Sciatic nerve (tissue), 2 donors: ENCODE measurements at regions not wholly inside any gene's neighbourhood (a gene's known extent, or its start where the extent isn't known, plus 50 kb on each side); places are given as distances from the start of the nearest gene placed in this dataset.
A peak's percentile ranks its signal among the peaks of the same experiment; 100 is the strongest.

ENCODE experiments used
- ATAC-seq: fragments of 200-7000 bp; cut with Tn5 transposase; one replicate; pipeline ENCODE4 v1.9.1; 2020; ENCODE audit warnings: mild to moderate bottlenecking, moderate library complexity
- DNase-seq: peaks from one replicate; pipeline ENCODE4 v3.0.0-alpha.2; 2020; ENCODE audit warnings: low spot score
- intact Hi-C: fragments of 100-400 bp; cut with DNase I; formaldehyde crosslinking; loops from one replicate; pipeline ENCODE4 v1.14.2; 2022
- donor health status: DM: no; HTN: no; CAD: no.
- donor health status: DM: no; HTN: no; CAD: no.

DNA sequence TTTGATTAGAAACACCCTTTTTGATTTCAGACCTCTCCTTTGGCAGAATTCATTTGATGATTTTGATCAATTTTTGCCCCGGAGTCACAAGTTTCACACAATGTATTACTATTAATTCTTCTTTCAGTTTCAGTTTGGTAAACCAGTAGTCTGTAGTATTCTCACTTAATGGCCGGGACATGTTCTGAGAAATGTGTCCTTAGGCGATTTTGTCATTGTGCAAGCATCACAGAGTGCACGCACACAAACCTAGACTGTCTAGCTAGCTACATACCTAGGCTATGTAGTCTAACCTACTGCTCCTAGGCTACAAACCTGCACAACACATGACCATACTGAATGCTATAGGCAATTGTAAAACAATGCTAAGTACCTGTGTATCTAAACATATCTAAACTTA lies 662.5 kb downstream of the IRX1 start:
- ATAC-seq (no peak), DNase-seq (no peak)
- intact Hi-C loops: no loop called here

DNA sequence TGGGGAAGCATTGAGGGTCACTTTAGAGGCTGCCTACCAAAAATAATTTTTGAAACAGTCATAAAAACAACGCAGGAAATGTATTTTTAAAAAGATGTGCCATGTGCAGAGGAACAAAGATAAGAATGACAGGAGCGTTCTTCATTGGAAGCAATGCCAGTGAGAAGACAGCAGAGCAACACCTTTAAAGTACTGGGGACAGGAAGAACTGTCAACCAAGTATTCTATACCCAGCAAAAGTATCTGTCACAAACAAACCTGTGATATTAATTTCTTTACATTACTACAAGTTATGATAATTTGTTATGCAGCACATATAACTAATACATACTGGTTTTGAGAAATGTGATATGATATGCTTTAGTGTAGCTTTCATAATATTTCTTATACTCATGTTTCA lies 675.6 kb downstream of the IRX1 start:
- DNase-seq (no peak), ATAC-seq (no peak)
- intact Hi-C loops: no loop called here

DNA sequence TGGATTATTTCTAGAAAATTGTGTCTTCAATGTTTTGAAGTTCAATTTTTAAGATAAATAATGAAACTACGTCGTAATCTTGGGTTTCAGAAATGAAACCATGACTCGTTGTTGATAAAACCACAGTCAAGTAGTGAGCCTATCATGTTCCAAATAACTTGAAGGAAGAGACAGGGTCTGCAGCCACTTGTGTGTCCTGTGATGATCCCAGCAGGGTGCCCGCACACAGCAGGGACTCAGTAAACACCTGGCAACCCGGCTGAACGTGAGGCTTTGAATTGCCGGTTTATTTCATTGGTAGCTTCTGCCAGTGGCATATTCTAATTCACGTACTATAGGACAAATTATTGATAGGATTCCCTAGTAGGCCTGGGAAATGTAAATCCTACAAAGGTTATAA lies 679.6 kb downstream of the IRX1 start:
- intact Hi-C loops: no loop called here
- DNase-seq (no peak), ATAC-seq (no peak)

DNA sequence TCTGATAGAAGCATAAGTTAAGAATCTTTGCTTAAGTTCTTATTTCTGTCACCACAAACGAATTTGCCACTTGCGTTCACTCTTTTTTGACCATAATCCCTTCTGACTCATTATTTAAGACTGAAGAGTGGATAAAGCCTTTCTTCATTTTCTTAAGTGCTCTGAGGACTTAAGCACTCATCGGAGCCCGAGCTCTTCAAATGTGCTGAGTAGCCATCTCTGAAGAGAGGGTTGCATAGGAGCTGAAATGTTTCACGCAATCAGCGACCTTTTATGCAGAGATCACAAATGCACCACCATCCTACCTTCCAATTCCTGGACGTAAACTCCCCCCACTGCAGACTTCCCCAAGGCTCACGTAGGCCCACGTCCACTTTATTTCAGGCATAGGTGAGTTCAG lies 699.2 kb downstream of the IRX1 start:
- DNase-seq: no peak
- ATAC-seq: no peak
- intact Hi-C loops: no loop called here

DNA sequence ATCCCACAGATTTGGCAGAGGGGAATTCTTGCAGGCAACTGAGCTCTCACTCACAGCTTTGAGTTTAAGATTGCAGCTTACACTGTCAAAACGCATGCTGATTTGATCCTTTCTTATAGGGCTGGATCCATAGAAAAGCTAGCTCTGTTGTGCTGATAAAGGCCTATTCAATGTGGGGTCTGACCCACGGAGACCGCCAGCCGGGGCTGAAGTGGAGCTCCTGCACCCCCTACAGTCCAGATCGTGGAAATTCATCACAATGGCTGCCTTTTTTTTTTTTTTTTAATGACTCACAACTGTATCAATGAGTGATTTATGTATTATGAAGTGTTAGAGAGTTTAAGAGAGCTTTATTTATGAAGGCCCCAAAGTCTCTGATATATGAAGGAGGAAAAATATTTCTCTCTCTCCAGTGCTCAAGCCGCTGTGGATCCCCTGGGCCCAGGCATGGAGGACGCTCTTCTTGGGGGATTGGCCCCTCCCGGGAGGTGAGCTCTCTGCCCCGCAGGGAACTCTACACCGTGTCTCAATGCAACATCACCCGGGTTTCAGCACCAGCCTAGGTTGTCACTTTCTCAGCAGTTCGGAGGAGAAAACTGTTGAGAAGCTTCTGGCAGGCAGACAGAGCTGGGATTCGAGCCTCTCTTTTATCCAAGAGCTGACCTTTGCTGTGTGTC lies 700.2 kb downstream of the IRX1 start:
- DNase-seq (no peak), ATAC-seq (peak; percentile 75)
- intact Hi-C loops: no loop called here

DNA sequence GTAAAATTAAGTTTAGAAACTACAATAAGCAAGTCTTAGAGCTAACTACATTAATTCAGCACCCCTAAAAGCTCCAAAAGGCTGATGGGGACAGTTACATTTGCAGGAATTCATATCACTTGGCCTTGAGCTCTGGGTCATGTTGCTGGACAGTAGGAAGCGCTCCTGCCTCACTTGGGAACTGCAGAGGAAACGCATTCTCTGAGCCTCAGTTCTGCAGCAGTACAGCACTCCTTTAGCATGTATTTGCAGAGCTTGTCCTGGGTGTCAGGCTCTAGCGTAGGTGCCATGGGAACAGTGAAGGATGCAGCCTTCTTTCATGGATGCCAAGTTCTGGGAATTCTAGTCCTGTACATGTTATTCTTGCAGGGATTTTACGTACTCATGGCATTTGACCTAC lies 710.4 kb downstream of the IRX1 start:
- intact Hi-C loops: no loop called here
- ATAC-seq (no peak), DNase-seq (no peak)

DNA sequence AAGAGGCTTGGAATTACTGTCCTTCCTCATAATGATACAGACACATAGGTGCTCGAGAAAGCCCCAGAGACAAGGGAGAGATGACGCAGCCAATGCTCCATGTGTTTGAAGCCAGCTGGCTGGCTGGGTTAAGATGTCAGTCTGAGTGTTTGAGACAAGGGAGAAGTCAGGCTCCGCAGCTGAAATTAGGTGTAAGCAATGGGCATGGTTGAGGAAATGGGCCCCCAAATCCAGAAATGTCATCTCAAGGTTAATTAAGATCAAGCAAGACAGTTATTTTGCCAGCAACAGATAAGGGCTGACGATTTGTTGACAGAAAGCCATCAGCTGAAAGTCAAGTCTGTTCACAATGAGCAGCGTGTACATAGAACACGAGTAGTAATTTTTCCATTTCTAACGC lies 713.4 kb downstream of the IRX1 start:
- ATAC-seq (no peak), DNase-seq (no peak)
- intact Hi-C loops: no loop called here

DNA sequence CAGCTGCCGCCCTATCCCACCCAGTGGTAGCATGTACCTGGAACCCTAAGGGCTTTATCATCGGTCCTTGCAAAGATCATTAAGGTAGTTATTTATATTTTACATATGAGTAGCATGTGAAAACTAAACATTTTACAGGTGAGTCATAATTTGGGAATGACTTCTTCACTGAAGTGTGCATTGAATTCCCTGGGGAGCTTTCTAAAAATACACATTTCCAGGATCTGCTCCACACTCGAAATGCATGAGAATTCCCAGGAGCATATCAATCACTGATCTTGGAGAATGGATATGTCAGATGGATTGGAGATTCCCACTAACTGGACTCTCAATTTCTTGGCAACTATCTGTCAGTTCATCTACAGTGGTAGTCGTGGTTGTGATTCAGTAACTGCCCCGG lies 717.5 kb downstream of the IRX1 start:
- intact Hi-C loops: no loop called here
- no peak for DNase-seq
- no peak for ATAC-seq

DNA sequence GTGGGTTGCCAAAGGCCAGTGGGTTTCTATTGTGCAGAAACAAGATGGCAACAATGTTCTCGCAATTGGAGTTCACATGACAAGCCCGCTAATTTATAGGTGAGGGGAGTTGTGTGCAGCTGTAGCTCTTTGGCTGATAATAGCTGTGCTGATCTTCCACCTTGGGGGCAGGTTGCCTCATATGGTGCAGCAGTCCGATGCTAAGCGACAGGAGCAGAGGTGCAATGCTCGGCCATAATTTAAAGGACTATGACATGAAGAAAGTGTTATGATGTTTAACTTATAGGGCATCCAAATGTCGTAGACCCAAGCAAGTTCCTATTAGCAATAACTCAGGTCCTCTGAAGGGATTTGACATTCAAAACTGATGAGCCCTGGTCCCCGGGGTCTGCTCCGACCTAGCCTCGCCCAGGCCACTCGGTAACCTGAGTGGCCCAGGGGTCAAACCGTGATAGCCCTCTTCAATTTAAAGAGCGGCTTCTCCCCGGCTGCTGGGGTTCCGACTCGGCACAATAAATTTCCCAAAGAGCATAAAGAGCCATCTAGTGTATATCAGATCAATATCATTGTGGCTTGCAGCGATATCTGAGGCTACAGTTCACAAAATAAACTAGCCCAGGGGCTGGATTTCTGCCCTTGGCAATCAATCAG lies 724.0 kb downstream of the IRX1 start:
- ATAC-seq (no peak), DNase-seq (no peak)
- intact Hi-C loops: no loop called here

DNA sequence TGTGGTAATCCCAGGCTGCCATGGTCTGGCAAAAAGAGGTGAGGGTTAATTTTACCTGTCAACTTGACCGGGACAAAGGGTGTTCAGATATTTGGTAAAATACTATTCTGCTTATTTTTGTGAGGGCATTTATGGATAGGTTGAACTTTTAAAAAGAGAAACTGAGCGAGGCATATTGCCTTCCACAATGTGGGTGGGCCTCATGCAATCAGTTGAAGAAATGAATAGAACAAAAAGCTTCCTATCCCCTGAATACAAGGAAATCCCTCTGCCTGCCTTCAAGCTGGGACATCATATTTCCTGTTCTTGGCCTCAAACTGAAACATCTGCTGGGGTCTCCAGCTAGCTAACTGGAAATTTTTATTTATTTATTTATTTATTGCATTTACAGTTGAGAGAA lies 734.7 kb downstream of the IRX1 start:
- intact Hi-C loops: no loop called here
- no peak for ATAC-seq
- DNase-seq: no peak

DNA sequence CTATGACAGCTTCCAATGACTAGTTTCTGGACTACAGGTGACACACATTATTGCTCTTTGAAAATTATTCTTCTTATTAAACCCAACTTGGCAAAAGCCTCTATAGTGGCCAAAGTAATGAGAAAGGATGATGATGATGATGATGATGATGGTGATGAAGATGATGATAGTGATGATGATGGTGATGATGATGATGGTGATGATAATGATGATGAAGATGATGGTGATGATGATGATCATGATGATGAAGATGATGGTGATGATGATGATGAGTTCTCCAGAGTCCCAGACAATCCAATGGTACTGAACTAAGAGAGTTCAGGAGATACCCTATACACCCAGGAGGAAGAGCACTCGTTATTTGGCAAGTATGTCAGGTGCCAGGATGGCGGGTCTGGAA lies 739.4 kb downstream of the IRX1 start:
- DNase-seq (no peak), ATAC-seq (no peak)
- intact Hi-C loops: no loop called here

DNA sequence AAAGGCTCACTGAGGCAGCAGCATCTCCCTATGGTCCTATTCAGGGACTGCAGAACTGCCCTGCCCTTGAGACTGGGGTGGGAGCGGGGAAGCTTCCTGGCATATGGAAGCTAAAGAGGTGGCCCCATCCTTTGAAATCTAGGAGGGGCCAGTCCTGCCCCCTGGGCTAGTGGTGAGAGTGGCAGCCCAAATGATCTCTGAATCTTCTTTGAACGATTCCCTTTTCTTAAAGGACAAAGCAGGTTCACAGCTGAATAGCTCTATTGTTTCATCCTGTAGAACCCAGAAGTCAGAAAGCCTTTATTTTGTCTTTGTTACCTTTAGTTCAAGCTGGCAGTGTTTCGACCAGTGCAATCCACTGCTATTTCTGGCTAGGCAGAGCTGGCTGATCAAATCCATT lies 741.9 kb downstream of the IRX1 start:
- ATAC-seq (no peak), DNase-seq (no peak)
- intact Hi-C loops: no loop called here

DNA sequence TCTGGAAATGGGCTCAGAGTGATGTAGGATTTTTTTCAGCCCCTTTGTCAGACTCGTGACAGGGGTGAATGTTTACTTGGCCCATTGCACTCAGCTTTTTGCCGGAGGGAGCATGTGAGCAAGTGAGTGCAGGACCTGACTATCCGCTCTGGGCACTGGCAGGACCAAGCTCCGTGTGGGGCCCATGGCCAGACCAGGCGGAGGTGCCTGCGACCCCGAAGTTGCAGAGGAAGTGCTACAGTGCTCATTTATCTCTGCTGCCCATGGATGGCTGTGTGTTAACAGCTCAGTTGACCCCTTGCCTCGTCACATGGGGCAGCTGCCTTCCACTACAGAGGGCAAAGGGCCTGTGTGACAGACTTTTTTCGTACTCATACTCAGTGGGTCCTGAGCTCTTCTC lies 744.3 kb downstream of the IRX1 start:
- DNase-seq (no peak), ATAC-seq (no peak)
- intact Hi-C loops: no loop called here

DNA sequence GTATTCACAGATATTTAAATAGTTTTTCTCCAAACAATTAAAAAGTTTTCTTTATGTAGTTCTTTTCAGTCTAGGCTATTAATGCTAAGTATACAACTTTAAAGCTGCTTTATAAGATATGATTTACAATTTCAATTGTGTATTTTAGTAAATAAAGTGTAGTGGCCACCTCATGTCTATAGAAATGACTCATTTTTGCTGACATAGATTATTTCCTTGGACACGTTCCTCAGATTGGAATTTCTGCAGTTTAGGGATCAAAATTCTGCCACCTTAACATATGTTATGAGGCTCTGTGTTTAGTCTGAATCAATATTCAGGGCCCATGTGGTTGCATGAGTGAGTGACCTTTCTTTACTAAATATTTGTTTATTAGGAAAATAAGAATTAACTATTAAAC lies 750.2 kb downstream of the IRX1 start:
- intact Hi-C loops: no loop called here
- ATAC-seq (no peak), DNase-seq (no peak)

DNA sequence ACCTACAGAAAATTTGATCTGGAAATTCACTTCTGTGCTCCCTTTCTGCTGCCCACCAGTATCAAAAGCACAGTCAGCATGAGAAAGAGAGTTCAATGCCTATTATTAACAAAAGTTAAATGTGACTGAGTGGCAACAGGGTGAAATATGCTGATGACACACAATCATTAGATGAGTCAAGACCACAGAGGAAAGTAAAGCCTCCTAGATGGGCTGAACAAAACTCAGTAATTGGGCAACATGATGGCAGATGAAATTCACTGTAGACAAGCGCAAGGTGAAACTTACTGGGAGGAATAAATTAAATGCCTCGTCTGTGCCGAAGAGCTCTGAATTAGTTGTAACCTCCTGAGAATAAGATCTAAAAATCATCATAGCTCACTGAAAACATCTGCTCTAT lies 752.8 kb downstream of the IRX1 start:
- intact Hi-C loops: no loop called here
- ATAC-seq (no peak), DNase-seq (no peak)

DNA sequence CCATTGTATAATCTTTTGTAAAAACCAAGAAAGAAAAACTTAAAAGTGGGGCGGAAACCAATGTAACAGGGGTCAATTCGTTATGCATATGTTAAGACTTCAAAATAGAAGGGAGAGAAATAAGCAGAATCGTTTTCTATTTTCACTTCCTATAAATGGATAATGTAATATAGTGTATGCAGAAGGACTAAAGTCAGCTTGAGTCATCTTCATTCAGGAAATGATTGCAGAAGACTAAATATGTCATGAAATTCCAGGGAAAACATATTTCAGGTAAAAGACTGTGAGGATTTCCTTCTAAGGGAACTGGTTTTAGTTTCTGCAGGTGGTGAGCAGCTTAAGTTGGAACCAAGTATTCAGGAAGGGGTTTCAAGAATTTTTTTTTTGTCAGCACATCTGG lies 753.3 kb downstream of the IRX1 start:
- intact Hi-C loops: no loop called here
- ATAC-seq: no peak
- no peak for DNase-seq

DNA sequence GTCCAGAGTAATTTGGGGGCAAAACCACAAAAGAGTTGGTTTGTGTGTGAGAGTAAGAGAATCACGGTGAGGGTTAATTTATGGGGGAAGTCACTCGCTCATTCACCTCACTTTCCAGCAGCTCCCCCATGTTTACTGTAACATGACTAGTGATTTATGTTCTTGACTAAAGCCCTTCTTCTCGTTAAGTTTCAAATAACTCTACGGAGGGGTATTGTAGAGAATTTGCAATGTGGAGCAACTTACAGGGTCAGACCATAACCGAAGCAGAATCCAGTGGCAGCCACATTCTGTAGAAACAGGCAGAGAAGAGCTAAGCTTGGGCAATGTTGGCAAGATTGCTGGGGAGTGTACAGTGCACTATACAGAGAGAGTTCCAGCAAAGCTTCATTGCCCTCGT lies 760.6 kb downstream of the IRX1 start:
- no peak for ATAC-seq
- DNase-seq: no peak
- intact Hi-C loops: no loop called here

DNA sequence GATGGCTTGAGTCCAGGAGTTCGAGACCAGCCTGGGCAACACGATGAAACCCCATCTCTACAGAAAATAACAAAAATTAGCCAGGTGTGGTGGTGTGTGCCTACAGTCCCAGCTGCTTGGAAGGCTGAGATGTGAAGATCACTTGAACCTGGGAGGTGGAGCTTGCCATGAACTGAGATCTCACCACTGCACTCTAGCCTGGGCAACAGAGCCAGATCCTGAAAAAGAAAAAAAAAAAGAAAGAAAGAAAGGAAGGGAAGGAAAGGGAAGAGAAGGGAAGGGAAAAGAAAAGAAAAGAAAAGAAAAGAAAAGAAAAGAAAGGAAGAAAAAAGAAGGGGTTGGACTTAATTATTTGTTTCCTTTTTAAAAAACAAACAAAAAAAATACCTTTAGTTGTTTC lies 764.2 kb downstream of the IRX1 start:
- DNase-seq (no peak), ATAC-seq (no peak)
- intact Hi-C loops: no loop called here

DNA sequence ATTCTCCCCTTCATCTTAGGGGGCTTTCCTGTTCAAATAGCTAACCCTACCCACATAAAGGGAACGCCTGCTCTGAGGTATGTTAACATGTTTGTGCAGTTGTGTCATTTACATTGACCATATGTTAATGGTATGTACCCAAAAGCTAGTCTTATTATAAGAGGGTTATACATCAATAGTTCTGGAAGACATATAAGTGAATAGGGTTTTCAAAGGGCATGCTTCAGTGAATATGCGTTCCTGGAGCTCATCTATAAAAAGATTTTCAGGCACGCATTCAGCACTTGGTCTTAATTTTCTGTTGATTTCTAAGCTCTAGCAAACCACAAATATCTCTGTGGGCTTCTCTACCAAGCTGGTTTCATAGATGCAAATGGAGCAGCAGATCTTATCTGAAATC lies 766.1 kb downstream of the IRX1 start:
- intact Hi-C loops: no loop called here
- no peak for ATAC-seq
- no peak for DNase-seq

DNA sequence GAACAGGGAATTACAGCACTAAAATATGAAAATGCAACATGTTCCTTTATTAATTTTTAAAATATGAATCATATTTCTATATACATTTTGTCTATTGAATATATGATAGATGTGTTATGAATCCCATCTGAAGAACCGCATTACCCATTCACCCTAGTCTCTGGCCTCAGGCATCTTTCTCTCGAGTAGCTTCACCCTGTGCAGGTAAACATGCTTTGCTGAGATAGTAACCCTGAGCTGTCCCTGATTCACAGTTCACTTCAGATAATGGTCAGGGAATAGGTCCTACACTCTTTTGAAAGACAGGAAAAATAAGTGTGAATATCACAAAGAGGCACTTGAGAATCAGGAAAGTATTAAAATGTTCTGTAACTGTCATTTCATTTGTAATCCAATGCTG lies 766.8 kb downstream of the IRX1 start:
- no peak for DNase-seq
- intact Hi-C loops: no loop called here
- no peak for ATAC-seq

DNA sequence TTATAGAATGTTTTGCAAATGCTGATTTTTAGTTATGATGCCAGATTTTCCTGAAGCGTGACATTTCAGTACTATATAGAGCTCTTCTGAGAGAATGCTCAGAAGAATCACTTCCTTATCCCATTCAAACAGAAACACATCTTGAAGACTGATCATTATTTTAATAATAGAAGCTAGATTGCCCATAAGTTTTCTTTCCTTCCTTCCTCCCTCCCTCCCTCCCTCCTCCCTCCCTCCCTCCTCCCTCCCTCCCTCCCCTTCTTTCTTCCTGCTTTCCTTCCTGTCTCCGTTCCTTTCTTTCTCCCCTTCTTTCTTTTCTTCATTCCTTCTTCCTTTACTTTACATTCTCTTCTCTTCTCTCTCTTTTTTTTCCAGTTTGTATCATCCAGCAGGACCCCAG lies 767.4 kb downstream of the IRX1 start:
- no peak for ATAC-seq
- DNase-seq: no peak
- intact Hi-C loops: no loop called here
